H1 (cell line): ENCODE measurements at regions not wholly inside any gene's neighbourhood (a gene's known extent, or its start where the extent isn't known, plus 50 kb on each side); places are given as distances from the start of the nearest gene placed in this dataset.

Experiments used
- BCL11A ChIP-seq, 2 experiments: IDR thresholded peaks; one replicate each; pipeline ENCODE4 v1.6.1; 2011; ENCODE audit warnings: low read depth in 2 of 2, low read length in 2 of 2, mild to moderate bottlenecking in 2 of 2
- CEBPB ChIP-seq: IDR thresholded peaks from 2 replicates; pipeline ENCODE4 v1.6.1; 2012; ENCODE audit warnings: low read depth, low read length
- POLR2A ChIP-seq, 2 experiments: IDR thresholded peaks; 1 replicate in 1 of 2; 2 replicates in 1 of 2; pipeline ENCODE4 v1.6.1; 2011; ENCODE audit warnings: low read depth in 2 of 2, low read length in 2 of 2, mild to moderate bottlenecking in 2 of 2; ENCODE audit errors: control extremely low read depth in 1 of 2
- POLR2AphosphoS5 ChIP-seq: IDR thresholded peaks from 2 replicates; pipeline ENCODE4 v1.6.1; 2011; ENCODE audit warnings: low read depth, low read length
- RAD21 ChIP-seq, 2 experiments: IDR thresholded peaks in 1 of 2; conservative IDR thresholded peaks in 1 of 2; 2 replicates each; pipeline ENCODE4 v1.6.1; 2011; ENCODE audit warnings: low read depth in 2 of 2, low read length in 2 of 2, improper control_type of control experiment in 1 of 2, inconsistent platforms in 1 of 2, mild to moderate bottlenecking in 1 of 2, moderate library complexity in 1 of 2
- RXRA ChIP-seq: IDR thresholded peaks from 2 replicates; pipeline ENCODE4 v1.6.1; 2011; ENCODE audit warnings: low read depth, mild to moderate bottlenecking, low read length, moderate library complexity; ENCODE audit not compliant: insufficient read depth
- TAF1 ChIP-seq: IDR thresholded peaks from 2 replicates; pipeline ENCODE4 v1.6.1; 2011; ENCODE audit warnings: mild to moderate bottlenecking, low read depth, low read length
- TF ChIP-seq, protein P1 (sequence below), 3 experiments: IDR thresholded peaks; 1 replicate in 2 of 3; 2 replicates in 1 of 3; pipeline versions ENCODE4 v1.5.1 to v1.6.1; 2011; ENCODE audit warnings: low read length in 3 of 3, mild to moderate bottlenecking in 3 of 3, inconsistent platforms in 2 of 3, low read depth in 1 of 3, moderate library complexity in 1 of 3; ENCODE audit not compliant: insufficient read depth in 1 of 3; ENCODE audit errors: control extremely low read depth in 1 of 3
- TF ChIP-seq, protein P2 (sequence below): IDR thresholded peaks from 2 replicates; pipeline ENCODE4 v1.6.1; 2011; ENCODE audit warnings: low read length, improper control_type of control experiment

DNA sequence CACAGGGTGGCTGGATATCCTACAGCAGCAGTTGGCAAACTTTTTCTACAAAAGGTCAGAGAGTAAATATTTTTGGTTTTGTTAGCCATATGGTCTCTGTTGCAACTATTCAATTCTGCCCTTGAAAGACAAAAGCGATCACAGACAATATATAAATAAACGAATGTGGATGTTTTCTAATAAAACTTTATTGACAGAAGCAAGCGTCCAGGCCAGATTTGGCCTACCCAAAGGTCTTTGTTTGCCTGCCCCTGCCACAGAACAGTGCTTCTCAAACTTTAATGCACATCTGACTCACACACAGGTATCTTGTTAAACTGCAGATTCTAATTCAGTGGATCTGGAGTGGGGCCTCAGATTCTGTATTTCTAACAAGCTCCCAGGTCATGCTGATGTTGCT, 621.4 kb upstream of the DIPK2B start:
- TF ChIP-seq, protein P1, sequence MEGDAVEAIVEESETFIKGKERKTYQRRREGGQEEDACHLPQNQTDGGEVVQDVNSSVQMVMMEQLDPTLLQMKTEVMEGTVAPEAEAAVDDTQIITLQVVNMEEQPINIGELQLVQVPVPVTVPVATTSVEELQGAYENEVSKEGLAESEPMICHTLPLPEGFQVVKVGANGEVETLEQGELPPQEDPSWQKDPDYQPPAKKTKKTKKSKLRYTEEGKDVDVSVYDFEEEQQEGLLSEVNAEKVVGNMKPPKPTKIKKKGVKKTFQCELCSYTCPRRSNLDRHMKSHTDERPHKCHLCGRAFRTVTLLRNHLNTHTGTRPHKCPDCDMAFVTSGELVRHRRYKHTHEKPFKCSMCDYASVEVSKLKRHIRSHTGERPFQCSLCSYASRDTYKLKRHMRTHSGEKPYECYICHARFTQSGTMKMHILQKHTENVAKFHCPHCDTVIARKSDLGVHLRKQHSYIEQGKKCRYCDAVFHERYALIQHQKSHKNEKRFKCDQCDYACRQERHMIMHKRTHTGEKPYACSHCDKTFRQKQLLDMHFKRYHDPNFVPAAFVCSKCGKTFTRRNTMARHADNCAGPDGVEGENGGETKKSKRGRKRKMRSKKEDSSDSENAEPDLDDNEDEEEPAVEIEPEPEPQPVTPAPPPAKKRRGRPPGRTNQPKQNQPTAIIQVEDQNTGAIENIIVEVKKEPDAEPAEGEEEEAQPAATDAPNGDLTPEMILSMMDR (IDR thresholded peaks at IDR 0.05; ENCODE audit: control extremely low read depth in 1 of 3, insufficient read depth in 1 of 3, low read depth in 1 of 3, low read length in 3 of 3) = no peak
- TF ChIP-seq RXRA (no peak), CEBPB (no peak), BCL11A (IDR thresholded peaks at IDR 0.05; ENCODE audit: low read depth in 2 of 2, low read length in 2 of 2) (no peak), POLR2AphosphoS5 (no peak), RAD21 (IDR thresholded peaks at IDR 0.05 in 1 of 2, conservative IDR thresholded peaks at IDR 0.05 in 1 of 2; ENCODE audit: low read depth in 2 of 2, low read length in 2 of 2) (no peak), POLR2A (IDR thresholded peaks at IDR 0.05; ENCODE audit: control extremely low read depth in 1 of 2, low read depth in 2 of 2, low read length in 2 of 2) (no peak), TAF1 (no peak)
- TF ChIP-seq, protein P2, sequence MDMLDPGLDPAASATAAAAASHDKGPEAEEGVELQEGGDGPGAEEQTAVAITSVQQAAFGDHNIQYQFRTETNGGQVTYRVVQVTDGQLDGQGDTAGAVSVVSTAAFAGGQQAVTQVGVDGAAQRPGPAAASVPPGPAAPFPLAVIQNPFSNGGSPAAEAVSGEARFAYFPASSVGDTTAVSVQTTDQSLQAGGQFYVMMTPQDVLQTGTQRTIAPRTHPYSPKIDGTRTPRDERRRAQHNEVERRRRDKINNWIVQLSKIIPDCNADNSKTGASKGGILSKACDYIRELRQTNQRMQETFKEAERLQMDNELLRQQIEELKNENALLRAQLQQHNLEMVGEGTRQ = no peak
